ENCODE measurements at regions not wholly inside any gene's neighbourhood (a gene's known extent, or its start where the extent isn't known, plus 50 kb on each side); places are given as distances from the start of the nearest gene placed in this dataset.

DNA sequence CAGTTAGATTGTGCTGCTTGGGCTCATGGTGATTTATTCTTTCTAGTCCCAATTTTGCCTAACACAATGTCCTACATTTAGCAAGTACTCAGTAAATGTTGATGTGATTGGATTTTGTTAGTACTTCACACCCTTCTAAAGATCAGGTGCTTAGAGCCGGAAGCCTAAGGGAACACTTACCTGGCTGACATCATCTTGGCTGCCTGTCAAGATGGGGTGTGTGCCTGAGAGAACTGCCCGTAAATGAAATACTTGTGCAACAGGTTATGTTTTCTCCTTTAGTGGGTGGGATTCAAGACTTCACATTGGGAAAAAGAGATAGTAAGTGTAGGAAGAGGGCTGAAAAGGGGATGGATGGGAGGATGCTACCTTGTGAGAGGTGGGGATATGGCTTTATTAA, 75.5 kb upstream of the MACF1 start:
- H3K4me3 ChIP-seq: no peak overlapping the region
- no peak for DNase-seq (ENCODE audit: low read depth, low spot score)
- H3K27ac ChIP-seq: no peak overlapping the region
- H3K36me3 ChIP-seq (ENCODE audit: insufficient read depth, low read length): no peaks in the 10 kb centered on the region
- no peaks in the 10 kb centered on the region for H3K9me3 ChIP-seq (ENCODE audit: low read depth, low read length)
- no peak overlapping the region for H3K9ac ChIP-seq (ENCODE audit: insufficient read length)
- no peak for TF ChIP-seq POLR2AphosphoS5 (IDR thresholded peaks at IDR 0.05; ENCODE audit: borderline replicate concordance, low read depth, low read length)
- no peak for TF ChIP-seq FOXP2 (optimal IDR thresholded peaks at IDR 0.05; ENCODE audit: control extremely low read depth, extremely low read length, insufficient read depth)
- no peak for TF ChIP-seq EZH2 (IDR thresholded peaks at IDR 0.05)

GRCh38 chr1:39129514-39129913, 75.0 kb upstream of the MACF1 start:
- Histone ChIP-seq H3K9me3 (ENCODE audit: low read depth, low read length) (no peaks in the 10 kb centered on the region), H3K27ac (no peak overlapping the region), H3K36me3 (ENCODE audit: insufficient read depth, low read length) (no peaks in the 10 kb centered on the region), H3K9ac (ENCODE audit: insufficient read length) (no peak overlapping the region), H3K4me3 (no peak overlapping the region)
- TF ChIP-seq FOXP2 (optimal IDR thresholded peaks at IDR 0.05; ENCODE audit: control extremely low read depth, extremely low read length, insufficient read depth): no peak
- no peak for TF ChIP-seq POLR2AphosphoS5 (IDR thresholded peaks at IDR 0.05; ENCODE audit: borderline replicate concordance, low read depth, low read length)
- TF ChIP-seq EZH2 (IDR thresholded peaks at IDR 0.05): no peak
- no peak for DNase-seq (ENCODE audit: low read depth, low spot score)

DNA sequence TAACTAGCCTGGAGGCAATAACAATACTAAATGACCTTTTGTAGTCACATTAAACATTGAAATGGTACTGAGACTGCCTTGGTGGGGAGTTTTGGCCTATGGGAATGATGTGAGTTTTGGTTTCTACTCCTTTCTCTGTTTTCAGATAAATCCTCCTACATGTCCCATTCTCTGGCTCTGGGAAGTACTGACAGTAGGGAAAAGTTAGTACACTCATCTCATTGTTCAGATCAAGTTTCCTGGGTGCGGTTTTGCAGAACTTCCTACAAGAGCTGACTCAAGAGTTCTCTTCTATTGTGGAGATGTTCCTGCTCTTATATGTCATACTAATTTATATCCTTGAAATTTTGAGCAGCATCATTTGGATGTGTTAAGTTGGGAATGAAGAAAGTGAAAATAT, 74.2 kb upstream of the MACF1 start:
- TF ChIP-seq POLR2AphosphoS5 (IDR thresholded peaks at IDR 0.05; ENCODE audit: borderline replicate concordance, low read depth, low read length) (no peak), FOXP2 (optimal IDR thresholded peaks at IDR 0.05; ENCODE audit: control extremely low read depth, extremely low read length, insufficient read depth) (no peak), EZH2 (IDR thresholded peaks at IDR 0.05) (no peak)
- Histone ChIP-seq H3K4me3 (no peak overlapping the region), H3K36me3 (ENCODE audit: insufficient read depth, low read length) (no peaks in the 10 kb centered on the region), H3K9ac (ENCODE audit: insufficient read length) (no peak overlapping the region), H3K27ac (no peak overlapping the region), H3K9me3 (ENCODE audit: low read depth, low read length) (no peaks in the 10 kb centered on the region)
- DNase-seq (ENCODE audit: low read depth, low spot score): no peak

GRCh38 chr1:39131940-39132339, 72.6 kb upstream of the MACF1 start:
- no peaks in the 10 kb centered on the region for H3K9me3 ChIP-seq (ENCODE audit: low read depth, low read length)
- no peak overlapping the region for H3K9ac ChIP-seq (ENCODE audit: insufficient read length)
- peak overlapping the region; percentile 42 for H3K4me3 ChIP-seq
- no peak for DNase-seq (ENCODE audit: low read depth, low spot score)
- no peaks in the 10 kb centered on the region for H3K36me3 ChIP-seq (ENCODE audit: insufficient read depth, low read length)
- H3K27ac ChIP-seq: no peak overlapping the region
- TF ChIP-seq POLR2AphosphoS5 (IDR thresholded peaks at IDR 0.05; ENCODE audit: borderline replicate concordance, low read depth, low read length) (no peak), FOXP2 (optimal IDR thresholded peaks at IDR 0.05; ENCODE audit: control extremely low read depth, extremely low read length, insufficient read depth) (no peak), EZH2 (IDR thresholded peaks at IDR 0.05) (no peak)

DNA sequence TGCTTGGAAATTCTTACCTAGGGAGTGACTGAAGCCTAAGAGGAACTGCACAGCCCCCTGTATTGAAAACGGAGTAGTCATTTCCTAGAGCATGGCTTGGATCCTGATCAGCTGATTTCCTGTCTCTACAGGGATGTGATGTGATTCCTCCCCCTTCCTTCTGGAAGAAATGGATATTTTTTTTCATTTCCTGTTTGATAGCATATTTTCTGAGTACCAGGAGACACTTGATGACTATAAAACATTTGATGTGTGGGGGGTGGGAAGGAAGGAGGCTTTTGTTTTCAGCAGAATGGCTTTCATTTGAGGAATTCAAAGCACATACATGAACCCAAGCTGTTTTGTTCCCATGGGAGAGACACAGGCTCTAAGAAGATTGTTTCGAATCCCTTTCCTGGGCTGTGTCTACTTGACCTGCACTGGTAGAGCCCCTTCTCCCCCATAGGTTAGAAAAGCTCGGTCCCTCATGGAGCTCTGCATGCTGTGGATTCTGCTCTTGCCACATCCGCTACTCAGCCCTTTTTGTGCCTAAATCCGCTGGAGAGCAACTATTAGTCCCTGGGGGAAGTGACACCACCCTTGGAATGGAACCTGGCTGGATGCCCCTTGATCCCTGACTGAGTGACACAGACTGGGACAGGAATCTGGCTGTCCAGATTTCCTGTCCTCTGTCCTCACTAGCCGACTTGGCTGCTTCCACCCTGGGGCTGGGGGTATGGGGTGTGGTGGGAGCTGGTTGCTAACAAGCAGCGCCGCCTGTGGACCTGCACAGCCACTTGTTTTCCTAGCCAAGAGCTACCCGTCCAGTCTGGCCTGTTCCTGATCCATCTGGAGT, 71.8 kb upstream of the MACF1 start:
- Histone ChIP-seq H3K36me3 (ENCODE audit: insufficient read depth, low read length) (no peaks in the 10 kb centered on the region), H3K9me3 (ENCODE audit: low read depth, low read length) (no peaks in the 10 kb centered on the region), H3K4me3 (peak overlapping the region; percentile 42), H3K27ac (no peak overlapping the region), H3K9ac (ENCODE audit: insufficient read length) (no peak overlapping the region)
- TF ChIP-seq EZH2 (IDR thresholded peaks at IDR 0.05) (no peak), POLR2AphosphoS5 (IDR thresholded peaks at IDR 0.05; ENCODE audit: borderline replicate concordance, low read depth, low read length) (no peak), FOXP2 (optimal IDR thresholded peaks at IDR 0.05; ENCODE audit: control extremely low read depth, extremely low read length, insufficient read depth) (no peak)
- DNase-seq (ENCODE audit: low read depth, low spot score): no peak

GRCh38 chr1:39133340-39133684, 71.2 kb upstream of the MACF1 start:
- no peak for TF ChIP-seq EZH2 (IDR thresholded peaks at IDR 0.05)
- no peak for TF ChIP-seq POLR2AphosphoS5 (IDR thresholded peaks at IDR 0.05; ENCODE audit: borderline replicate concordance, low read depth, low read length)
- TF ChIP-seq FOXP2 (optimal IDR thresholded peaks at IDR 0.05; ENCODE audit: control extremely low read depth, extremely low read length, insufficient read depth): no peak
- Histone ChIP-seq H3K27ac (no peak overlapping the region), H3K4me3 (no peak overlapping the region), H3K9me3 (ENCODE audit: low read depth, low read length) (no peaks in the 10 kb centered on the region), H3K9ac (ENCODE audit: insufficient read length) (no peak overlapping the region), H3K36me3 (ENCODE audit: insufficient read depth, low read length) (no peaks in the 10 kb centered on the region)
- DNase-seq (ENCODE audit: low read depth, low spot score): no peak

DNA sequence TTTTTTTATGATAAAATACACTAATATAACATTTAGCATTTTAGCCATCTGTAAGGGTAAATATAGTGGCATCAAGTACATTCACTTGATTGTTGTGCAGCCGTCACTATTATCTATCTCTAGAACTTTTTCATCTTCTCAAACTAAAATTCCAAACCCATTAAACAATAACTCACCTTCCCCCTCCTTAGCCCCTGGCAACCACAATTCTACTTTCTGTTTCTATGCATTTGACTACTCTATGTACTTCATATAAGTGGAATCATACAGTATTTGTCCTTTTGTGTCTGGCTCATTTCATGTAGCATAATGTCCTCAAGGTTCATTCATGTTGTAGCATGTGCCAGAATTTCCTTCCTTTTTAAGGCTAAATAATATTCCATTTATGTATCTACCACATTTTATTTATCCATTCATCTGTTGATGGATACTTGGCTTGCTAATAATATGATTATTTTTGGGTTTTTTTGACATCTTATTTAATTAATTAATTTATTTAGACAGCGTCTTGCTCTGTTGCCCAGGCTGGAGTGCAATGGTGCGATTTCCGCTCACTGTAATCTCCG, 69.6 kb upstream of the MACF1 start:
- no peaks in the 10 kb centered on the region for H3K9me3 ChIP-seq (ENCODE audit: low read depth, low read length)
- H3K36me3 ChIP-seq (ENCODE audit: insufficient read depth, low read length): no peaks in the 10 kb centered on the region
- no peak for DNase-seq (ENCODE audit: low read depth, low spot score)
- H3K9ac ChIP-seq (ENCODE audit: insufficient read length): no peak overlapping the region
- TF ChIP-seq POLR2AphosphoS5 (IDR thresholded peaks at IDR 0.05; ENCODE audit: borderline replicate concordance, low read depth, low read length) (no peak), FOXP2 (optimal IDR thresholded peaks at IDR 0.05; ENCODE audit: control extremely low read depth, extremely low read length, insufficient read depth) (no peak), EZH2 (IDR thresholded peaks at IDR 0.05) (no peak)
- H3K4me3 ChIP-seq: no peak overlapping the region
- no peak overlapping the region for H3K27ac ChIP-seq

- no peaks in the 10 kb centered on the region for H3K36me3 ChIP-seq (ENCODE audit: insufficient read depth, low read length)
- no peak for TF ChIP-seq POLR2AphosphoS5 (IDR thresholded peaks at IDR 0.05; ENCODE audit: borderline replicate concordance, low read depth, low read length)
- no peak for TF ChIP-seq FOXP2 (optimal IDR thresholded peaks at IDR 0.05; ENCODE audit: control extremely low read depth, extremely low read length, insufficient read depth)
- no peak for TF ChIP-seq EZH2 (IDR thresholded peaks at IDR 0.05)
- H3K9ac ChIP-seq (ENCODE audit: insufficient read length): no peak overlapping the region
- H3K4me3 ChIP-seq: no peak overlapping the region
- no peak overlapping the region for H3K27ac ChIP-seq
- DNase-seq (ENCODE audit: low read depth, low spot score): no peak
- no peaks in the 10 kb centered on the region for H3K9me3 ChIP-seq (ENCODE audit: low read depth, low read length)
These were observed 67.9 kb upstream of the MACF1 start for GRCh38 chr1:39136638-39137037.
